ENCODE measurements at regions not wholly inside any gene's neighbourhood (a gene's known extent, or its start where the extent isn't known, plus 50 kb on each side); places are given as distances from the start of the nearest gene placed in this dataset.

DNA sequence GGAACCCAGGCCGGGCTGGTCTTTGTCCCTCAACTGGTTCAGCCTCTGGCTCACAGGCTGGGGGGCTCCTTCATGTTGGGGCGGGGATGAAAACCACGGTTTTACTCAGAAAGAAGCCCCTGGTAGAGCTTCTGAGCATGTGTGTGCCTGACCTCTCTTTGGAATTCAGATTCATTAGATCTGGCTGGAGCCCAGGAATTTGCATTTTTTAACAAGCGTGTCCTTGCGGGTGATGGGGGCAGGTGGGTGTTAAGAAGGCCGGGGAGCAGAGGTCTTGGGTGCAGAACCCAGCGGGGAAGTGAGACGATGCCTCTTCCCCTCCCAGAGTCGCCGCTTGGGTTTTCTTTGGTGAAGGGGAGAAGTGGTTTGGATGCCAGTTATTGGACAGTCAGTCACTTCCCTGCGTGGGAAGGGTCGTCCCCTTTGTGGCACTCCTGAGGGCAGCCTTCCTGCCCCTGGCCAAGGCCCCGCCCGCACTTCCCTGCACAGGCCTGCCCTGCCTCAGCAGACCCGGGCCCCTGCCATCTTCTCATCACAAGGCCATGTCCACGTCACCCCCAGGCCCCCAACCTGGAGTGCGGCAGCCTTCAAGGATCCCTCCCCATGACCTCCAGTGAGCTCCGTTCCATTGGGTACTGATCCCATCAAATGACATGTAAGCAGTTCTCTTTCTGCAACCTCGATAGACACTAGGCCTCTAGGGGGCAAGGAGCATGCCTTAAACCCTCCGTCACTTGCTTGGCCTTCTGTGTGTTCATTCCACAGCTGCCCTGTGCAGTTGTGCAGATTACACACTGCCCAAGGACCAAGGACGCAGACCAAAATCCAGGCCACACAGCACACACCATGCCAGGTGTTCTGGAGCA lies 177.7 kb upstream of the CIBAR2 start:
- no peaks in the 10 kb centered on the region for H3K4me1 ChIP-seq (ENCODE audit: insufficient read depth, low read length)
- H3K9ac ChIP-seq (ENCODE audit: low read depth, low read length) = no peak overlapping the region
- peaks cover 9% of the 10 kb centered on the region for H3K27me3 ChIP-seq (ENCODE audit: insufficient read depth, low read length, poor library complexity)
- H3K4me2 ChIP-seq (ENCODE audit: insufficient read depth, low read length) = no peak overlapping the region
- no peaks in the 10 kb centered on the region for H3K79me2 ChIP-seq (ENCODE audit: insufficient read depth, low read length)
- TF ChIP-seq EZH2 (IDR thresholded peaks at IDR 0.05; ENCODE audit: borderline replicate concordance, low read depth, low read length, severe bottlenecking) (no peak), CTCF (IDR thresholded peaks at IDR 0.05; ENCODE audit: borderline replicate concordance, extremely low read depth, low read length, poor library complexity, severe bottlenecking) (no peak)
- H4K20me1 ChIP-seq (ENCODE audit: insufficient read depth, low read length) = no peaks in the 10 kb centered on the region; the same call in 1 of the 2 replicates
- H2AFZ ChIP-seq (ENCODE audit: low read depth, low read length) = no peak overlapping the region
- H3K4me3 ChIP-seq (ENCODE audit: low read depth in 1 of 2, low read length in 2 of 2) = no peak overlapping the region
- no peaks in the 10 kb centered on the region for H3K9me3 ChIP-seq (ENCODE audit: insufficient read depth, low read length, severe bottlenecking)
- ATAC-seq (ENCODE audit: insufficient read depth, low read depth) (no peak), DNase-seq (no peak)
- no peaks in the 10 kb centered on the region for H3K36me3 ChIP-seq (ENCODE audit: insufficient read depth, low read length)
- H3K27ac ChIP-seq (ENCODE audit: low read length) = no peak overlapping the region

GRCh38 chr16:85290626-85291301 lies 178.5 kb upstream of the CIBAR2 start:
- Histone ChIP-seq H3K79me2 (ENCODE audit: insufficient read depth, low read length) (no peaks in the 10 kb centered on the region), H3K4me3 (ENCODE audit: low read depth in 1 of 2, low read length in 2 of 2) (no peak overlapping the region), H3K4me2 (ENCODE audit: insufficient read depth, low read length) (no peak overlapping the region), H2AFZ (ENCODE audit: low read depth, low read length) (no peak overlapping the region), H3K36me3 (ENCODE audit: insufficient read depth, low read length) (no peaks in the 10 kb centered on the region), H4K20me1 (ENCODE audit: insufficient read depth, low read length) (no peaks in the 10 kb centered on the region; the same call in 1 of the 2 replicates), H3K9ac (ENCODE audit: low read depth, low read length) (no peak overlapping the region), H3K27me3 (ENCODE audit: insufficient read depth, low read length, poor library complexity) (peaks cover 9% of the 10 kb centered on the region), H3K9me3 (ENCODE audit: insufficient read depth, low read length, severe bottlenecking) (no peaks in the 10 kb centered on the region), H3K27ac (ENCODE audit: low read length) (no peak overlapping the region), H3K4me1 (ENCODE audit: insufficient read depth, low read length) (no peaks in the 10 kb centered on the region)
- DNase-seq (no peak), ATAC-seq (ENCODE audit: insufficient read depth, low read depth) (no peak)
- TF ChIP-seq CTCF (IDR thresholded peaks at IDR 0.05; ENCODE audit: borderline replicate concordance, extremely low read depth, low read length, poor library complexity, severe bottlenecking) = no peak
- no peak for TF ChIP-seq EZH2 (IDR thresholded peaks at IDR 0.05; ENCODE audit: borderline replicate concordance, low read depth, low read length, severe bottlenecking)

- Histone ChIP-seq H3K27ac (ENCODE audit: low read length) (no peak overlapping the region), H3K4me2 (ENCODE audit: insufficient read depth, low read length) (no peak overlapping the region), H4K20me1 (ENCODE audit: insufficient read depth, low read length) (no peaks in the 10 kb centered on the region; the same call in 1 of the 2 replicates), H3K9me3 (ENCODE audit: insufficient read depth, low read length, severe bottlenecking) (no peaks in the 10 kb centered on the region), H3K9ac (ENCODE audit: low read depth, low read length) (no peak overlapping the region), H3K36me3 (ENCODE audit: insufficient read depth, low read length) (no peaks in the 10 kb centered on the region), H2AFZ (ENCODE audit: low read depth, low read length) (no peak overlapping the region), H3K4me1 (ENCODE audit: insufficient read depth, low read length) (no peaks in the 10 kb centered on the region), H3K4me3 (ENCODE audit: low read depth in 1 of 2, low read length in 2 of 2) (no peak overlapping the region), H3K79me2 (ENCODE audit: insufficient read depth, low read length) (no peaks in the 10 kb centered on the region), H3K27me3 (ENCODE audit: insufficient read depth, low read length, poor library complexity) (peaks cover 9% of the 10 kb centered on the region)
- ATAC-seq (ENCODE audit: insufficient read depth, low read depth) (no peak), DNase-seq (no peak)
- TF ChIP-seq EZH2 (IDR thresholded peaks at IDR 0.05; ENCODE audit: borderline replicate concordance, low read depth, low read length, severe bottlenecking) = no peak
- TF ChIP-seq CTCF (IDR thresholded peaks at IDR 0.05; ENCODE audit: borderline replicate concordance, extremely low read depth, low read length, poor library complexity, severe bottlenecking) = no peak
Observed at GRCh38 chr16:85291302-85292148, 179.3 kb upstream of the CIBAR2 start.
